ENCODE measurements at regions not wholly inside any gene's neighbourhood (a gene's known extent, or its start where the extent isn't known, plus 50 kb on each side); places are given as distances from the start of the nearest gene placed in this dataset.

DNA sequence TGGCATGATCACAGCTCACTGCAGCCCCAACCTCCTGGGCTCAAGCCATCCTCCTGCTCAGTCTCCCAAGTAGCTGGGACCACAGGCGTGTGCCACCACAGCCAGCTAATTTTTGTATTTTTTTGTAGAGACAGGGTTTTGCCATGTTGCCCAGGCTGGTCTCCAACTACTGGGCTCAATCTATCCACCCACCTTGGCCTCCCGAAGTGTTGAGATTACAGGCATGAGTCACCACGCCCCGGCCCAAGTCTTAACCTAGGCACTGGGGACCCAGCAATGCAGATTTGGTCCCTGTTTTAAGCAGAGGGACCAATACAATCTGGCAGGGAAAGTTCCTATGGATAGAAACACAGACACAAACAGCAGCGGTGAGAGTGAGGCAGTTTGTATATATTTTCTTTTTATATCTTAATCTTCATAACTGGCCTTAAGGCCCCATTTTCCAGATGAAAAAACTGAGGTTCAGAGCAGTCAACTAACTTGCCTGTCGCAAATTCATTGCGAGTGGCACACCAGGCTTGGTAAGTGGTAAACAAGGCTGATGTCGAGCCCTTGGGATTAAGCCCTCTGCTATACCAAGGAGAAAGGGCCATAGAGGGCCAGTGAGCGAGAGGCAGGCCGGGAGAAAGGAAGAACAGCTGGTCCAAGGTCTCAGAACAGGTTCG lies 77.8 kb upstream of the TINAGL1 start:
- Histone ChIP-seq H3K9me1 (ENCODE audit: insufficient read depth, low read length) (no peaks in the 10 kb centered on the region), H2AK5ac (ENCODE audit: low read depth, low read length) (no peak overlapping the region), H3K27me3 (ENCODE audit: control insufficient read depth, insufficient read depth, low read length) (peaks cover 43% of the 10 kb centered on the region), H3K9ac (ENCODE audit: low read depth, low read length) (no peak overlapping the region), H3K4me3 (ENCODE audit: insufficient read depth, low read depth, low read length) (no peak overlapping the region), H3K4ac (ENCODE audit: low read depth, low read length) (no peak overlapping the region), H2AK9ac (replicated peaks; ENCODE audit: low read depth, low read length, poor library complexity) (no peak overlapping the region), H2BK15ac (ENCODE audit: low read depth, low read length) (no peak overlapping the region), H4K5ac (ENCODE audit: low read depth, low read length) (no peak overlapping the region), H2AFZ (replicated peaks; ENCODE audit: low read length, poor library complexity) (no peak overlapping the region), H2BK120ac (ENCODE audit: low read depth, low read length) (no peak overlapping the region), H3K9me3 (ENCODE audit: control insufficient read depth, insufficient read depth, low read length) (no peaks in the 10 kb centered on the region), H3K18ac (ENCODE audit: low read depth, low read length) (no peak overlapping the region), H3K36me3 (ENCODE audit: control insufficient read depth, insufficient read depth, low read length) (no peaks in the 10 kb centered on the region), H3K27ac (ENCODE audit: insufficient read depth, low read length) (no peak overlapping the region), H2BK20ac (ENCODE audit: low read depth, low read length) (no peak overlapping the region), H3K79me1 (ENCODE audit: low read depth in 1 of 2, low read length in 2 of 2) (no peaks in the 10 kb centered on the region), H2BK5ac (ENCODE audit: low read depth, low read length, poor library complexity, severe bottlenecking) (no peak overlapping the region), H3K4me2 (ENCODE audit: low read depth, low read length) (no peak overlapping the region), H3K23ac (ENCODE audit: low read depth, low read length) (no peak overlapping the region), H3K14ac (replicated peaks; ENCODE audit: low read depth, low read length) (no peak overlapping the region), H3K4me1 (ENCODE audit: control insufficient read depth, insufficient read depth, low read length) (peaks cover 2% of the 10 kb centered on the region), H4K8ac (ENCODE audit: low read depth in 2 of 2, low read length in 2 of 2) (no peak overlapping the region), H4K91ac (ENCODE audit: insufficient read depth, low read depth, low read length) (no peak overlapping the region), H3K56ac (ENCODE audit: extremely low read depth, insufficient read depth, low read length) (no peak overlapping the region), H4K20me1 (ENCODE audit: insufficient read depth, low read length) (no peaks in the 10 kb centered on the region)
- intact Hi-C loops (cut with micrococcal nuclease) = no loop called here
- TF ChIP-seq MAZ (IDR thresholded peaks at IDR 0.05; ENCODE audit: borderline replicate concordance, low read depth, low read length) (no peak), RAD21 (IDR thresholded peaks at IDR 0.05; ENCODE audit: low read length) (no peak), NFE2L2 (IDR thresholded peaks at IDR 0.05; ENCODE audit: low read depth, low read length) (no peak), RCOR1 (IDR thresholded peaks at IDR 0.05; ENCODE audit: insufficient replicate concordance, low read length) (no peak), MXI1 (IDR thresholded peaks at IDR 0.05; ENCODE audit: borderline replicate concordance, low read depth, low read length) (no peak), FOS (IDR thresholded peaks at IDR 0.05; ENCODE audit: low read depth, low read length) (no peak), CEBPB (IDR thresholded peaks at IDR 0.05; ENCODE audit: low read depth, low read length) (no peak), POLR2A (IDR thresholded peaks at IDR 0.05; ENCODE audit: low read depth, low read length) (no peak), BHLHE40 (IDR thresholded peaks at IDR 0.05; ENCODE audit: low read depth, low read length) (no peak), MAFK (IDR thresholded peaks at IDR 0.05; ENCODE audit: low read depth, low read length) (no peak)
- TF ChIP-seq, protein P1, sequence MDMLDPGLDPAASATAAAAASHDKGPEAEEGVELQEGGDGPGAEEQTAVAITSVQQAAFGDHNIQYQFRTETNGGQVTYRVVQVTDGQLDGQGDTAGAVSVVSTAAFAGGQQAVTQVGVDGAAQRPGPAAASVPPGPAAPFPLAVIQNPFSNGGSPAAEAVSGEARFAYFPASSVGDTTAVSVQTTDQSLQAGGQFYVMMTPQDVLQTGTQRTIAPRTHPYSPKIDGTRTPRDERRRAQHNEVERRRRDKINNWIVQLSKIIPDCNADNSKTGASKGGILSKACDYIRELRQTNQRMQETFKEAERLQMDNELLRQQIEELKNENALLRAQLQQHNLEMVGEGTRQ (IDR thresholded peaks at IDR 0.05; ENCODE audit: low read depth, low read length) = no peak
- TF ChIP-seq, protein P2, sequence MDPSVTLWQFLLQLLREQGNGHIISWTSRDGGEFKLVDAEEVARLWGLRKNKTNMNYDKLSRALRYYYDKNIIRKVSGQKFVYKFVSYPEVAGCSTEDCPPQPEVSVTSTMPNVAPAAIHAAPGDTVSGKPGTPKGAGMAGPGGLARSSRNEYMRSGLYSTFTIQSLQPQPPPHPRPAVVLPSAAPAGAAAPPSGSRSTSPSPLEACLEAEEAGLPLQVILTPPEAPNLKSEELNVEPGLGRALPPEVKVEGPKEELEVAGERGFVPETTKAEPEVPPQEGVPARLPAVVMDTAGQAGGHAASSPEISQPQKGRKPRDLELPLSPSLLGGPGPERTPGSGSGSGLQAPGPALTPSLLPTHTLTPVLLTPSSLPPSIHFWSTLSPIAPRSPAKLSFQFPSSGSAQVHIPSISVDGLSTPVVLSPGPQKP (IDR thresholded peaks at IDR 0.05; ENCODE audit: borderline replicate concordance, low read depth, low read length) = no peak
- no peak for DNase-seq
- dilution Hi-C loops (cut with HindIII; ENCODE audit: low sequenced_read_pairs, unreplicated experiment) = no loop called here
- in situ Hi-C loops (cut with MboI; ENCODE audit: low sequenced_read_pairs) = no loop called here
- ChIA-PET CTCF (no interaction called here), POLR2A (ENCODE audit: unreplicated experiment) (no interaction called here)
- no TSS peak for BruUV-seq (replicated peaks)
- 83% methylated on average over 2 of the region's 11 CpGs; no CpG with 5 or more reads in 1 of the 2 experiments for WGBS, 2 experiments (ENCODE audit: extremely low coverage in 2 of 2, insufficient read length in 1 of 2)
- ATAC-seq (ENCODE audit: low read depth) = no peak
